ENCODE measurements at regions not wholly inside any gene's neighbourhood (a gene's known extent, or its start where the extent isn't known, plus 50 kb on each side); places are given as distances from the start of the nearest gene placed in this dataset.
A peak's percentile ranks its signal among the peaks of the same experiment; 100 is the strongest.

DNA sequence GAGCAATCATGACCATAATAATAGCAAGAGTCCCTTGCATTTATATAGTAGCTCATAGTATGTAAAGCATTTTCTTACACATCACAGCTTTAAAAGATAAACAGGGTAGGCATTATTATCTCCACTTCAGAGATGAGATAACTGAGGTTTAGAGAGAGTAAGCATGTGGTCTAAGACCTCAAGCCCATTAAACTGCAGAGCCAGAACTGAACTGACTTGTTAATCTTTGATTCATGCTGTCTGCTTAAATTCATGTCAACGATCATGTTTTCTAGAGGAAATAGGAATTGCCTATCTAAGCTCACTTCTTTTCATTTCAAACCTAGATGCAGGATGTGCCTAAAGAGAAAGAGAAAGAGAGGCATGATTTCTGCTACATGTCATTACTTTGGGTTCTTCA, 524.8 kb downstream of the PTPRC start:
- Histone ChIP-seq H4K91ac (ENCODE audit: low read depth, low read length) (no peak overlapping the region), H4K8ac (ENCODE audit: low read depth, low read length) (no peak overlapping the region), H2BK5ac (ENCODE audit: low read depth, low read length, poor library complexity) (no peak overlapping the region), H3K23ac (ENCODE audit: low read length) (no peak overlapping the region), H3K4me2 (ENCODE audit: low read length) (no peak overlapping the region), H3K79me1 (ENCODE audit: low read length) (no peaks in the 10 kb centered on the region), H2AK5ac (ENCODE audit: low read length) (no peak overlapping the region), H3K4ac (ENCODE audit: low read depth, low read length) (no peak overlapping the region), H3K27me3 (ENCODE audit: insufficient read depth, low read length) (no peaks in the 10 kb centered on the region), H3K79me2 (ENCODE audit: control insufficient read depth, insufficient read depth, low read length, poor library complexity) (no peaks in the 10 kb centered on the region), H2AFZ (ENCODE audit: insufficient read depth, low read length, poor library complexity) (no peak overlapping the region), H4K12ac (ENCODE audit: low read depth, low read length) (no peak overlapping the region), H3K27ac (ENCODE audit: low read depth, low read length) (no peak overlapping the region), H3K14ac (ENCODE audit: low read length) (no peak overlapping the region), H3K18ac (ENCODE audit: low read length) (no peak overlapping the region), H3K4me1 (ENCODE audit: control insufficient read depth in 1 of 2, insufficient read depth in 2 of 2, low read length in 2 of 2) (no peaks in the 10 kb centered on the region), H3K36me3 (ENCODE audit: control insufficient read depth in 1 of 2, insufficient read depth in 2 of 2, low read length in 2 of 2) (no peaks in the 10 kb centered on the region), H2BK12ac (ENCODE audit: low read length) (no peak overlapping the region), H2BK120ac (ENCODE audit: insufficient read depth, low read length, poor library complexity) (no peak overlapping the region), H3K9ac (ENCODE audit: low read length) (no peak overlapping the region), H3K4me3 (ENCODE audit: low read depth, low read length) (no peak overlapping the region), H3K9me3 (ENCODE audit: insufficient read depth, low read depth, low read length) (no peaks in the 10 kb centered on the region)
- no CpG with 5 or more reads among the region's 1 CpG for WGBS (ENCODE audit: extremely low coverage, insufficient coverage, insufficient read length)
- peak in 1 of 2 donors; percentile 32 for DNase-seq

DNA sequence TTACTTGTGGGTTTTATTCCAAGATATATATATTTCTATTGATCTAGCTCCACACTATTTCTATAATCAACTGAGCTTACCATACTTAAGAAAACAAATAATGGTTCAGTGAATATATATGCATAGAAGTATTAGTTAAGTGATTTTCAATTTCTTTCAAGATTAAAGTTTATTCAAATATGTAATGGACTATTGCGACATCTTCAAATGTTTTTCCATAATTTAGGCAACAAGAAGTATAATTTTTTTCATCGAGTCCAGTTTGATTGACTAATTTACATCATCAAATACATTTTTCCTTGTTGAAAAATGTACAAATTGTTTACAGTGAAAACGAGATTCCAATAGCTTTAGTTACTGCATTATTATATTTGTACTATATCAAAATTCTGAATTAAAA, 528.6 kb downstream of the PTPRC start:
- no peak overlapping the region for H4K91ac ChIP-seq (ENCODE audit: low read depth, low read length)
- WGBS (ENCODE audit: extremely low coverage, insufficient coverage, insufficient read length): no CpG with 5 or more reads among the region's 3 CpGs
- no peak overlapping the region for H4K8ac ChIP-seq (ENCODE audit: low read depth, low read length)
- no peak overlapping the region for H3K14ac ChIP-seq (ENCODE audit: low read length)
- H3K79me1 ChIP-seq (ENCODE audit: low read length): no peaks in the 10 kb centered on the region
- H2BK5ac ChIP-seq (ENCODE audit: low read depth, low read length, poor library complexity): no peak overlapping the region
- no peak overlapping the region for H4K12ac ChIP-seq (ENCODE audit: low read depth, low read length)
- H2BK12ac ChIP-seq (ENCODE audit: low read length): no peak overlapping the region
- no peaks in the 10 kb centered on the region for H3K4me1 ChIP-seq (ENCODE audit: control insufficient read depth in 1 of 2, insufficient read depth in 2 of 2, low read length in 2 of 2)
- H3K4ac ChIP-seq (ENCODE audit: low read depth, low read length): no peak overlapping the region
- H2BK120ac ChIP-seq (ENCODE audit: insufficient read depth, low read length, poor library complexity): no peak overlapping the region
- H3K27ac ChIP-seq (ENCODE audit: low read depth, low read length): no peak overlapping the region
- H2AFZ ChIP-seq (ENCODE audit: insufficient read depth, low read length, poor library complexity): no peak overlapping the region
- no peak overlapping the region for H3K18ac ChIP-seq (ENCODE audit: low read length)
- no peaks in the 10 kb centered on the region for H3K79me2 ChIP-seq (ENCODE audit: control insufficient read depth, insufficient read depth, low read length, poor library complexity)
- H3K4me2 ChIP-seq (ENCODE audit: low read length): no peak overlapping the region
- H3K9me3 ChIP-seq (ENCODE audit: insufficient read depth, low read depth, low read length): no peaks in the 10 kb centered on the region
- H2AK5ac ChIP-seq (ENCODE audit: low read length): no peak overlapping the region
- DNase-seq: no peak
- no peaks in the 10 kb centered on the region for H3K36me3 ChIP-seq (ENCODE audit: control insufficient read depth in 1 of 2, insufficient read depth in 2 of 2, low read length in 2 of 2)
- H3K27me3 ChIP-seq (ENCODE audit: insufficient read depth, low read length): no peaks in the 10 kb centered on the region
- H3K23ac ChIP-seq (ENCODE audit: low read length): no peak overlapping the region
- no peak overlapping the region for H3K4me3 ChIP-seq (ENCODE audit: low read depth, low read length)
- no peak overlapping the region for H3K9ac ChIP-seq (ENCODE audit: low read length)

DNA sequence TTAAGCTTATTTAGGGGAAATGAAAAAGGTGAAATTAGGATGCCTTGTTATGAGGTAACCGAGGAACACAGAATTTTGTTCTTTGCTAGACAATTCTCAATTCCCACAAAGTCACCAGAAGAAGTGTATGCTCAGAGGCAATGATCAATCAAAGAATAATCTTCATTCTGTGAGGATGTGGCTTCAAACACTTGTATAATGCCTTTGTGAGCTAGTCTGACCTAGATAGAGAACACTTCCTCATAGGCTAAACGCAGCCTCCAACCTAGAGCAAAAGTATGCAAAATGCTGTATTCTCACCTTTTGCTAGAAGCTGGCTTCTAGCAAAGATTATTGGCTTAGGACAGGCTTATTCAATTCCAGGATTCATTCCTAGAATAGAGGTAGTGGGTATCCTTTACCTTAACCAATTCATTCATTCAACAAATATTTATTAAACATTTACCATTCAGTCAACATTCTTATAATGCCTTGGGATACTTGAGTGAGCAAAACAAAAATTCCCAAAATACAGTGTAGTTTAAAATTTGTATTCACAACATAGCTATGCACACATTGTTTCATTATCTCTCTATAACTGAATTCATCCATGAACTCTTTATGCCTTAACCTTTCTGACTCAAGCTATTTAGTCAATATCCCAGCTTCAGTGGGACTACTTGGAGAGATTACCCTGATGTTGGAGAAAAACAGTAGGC, 530.2 kb downstream of the PTPRC start:
- no peak overlapping the region for H3K4me2 ChIP-seq (ENCODE audit: low read length)
- H4K12ac ChIP-seq (ENCODE audit: low read depth, low read length): no peak overlapping the region
- no peaks in the 10 kb centered on the region for H3K9me3 ChIP-seq (ENCODE audit: insufficient read depth, low read depth, low read length)
- H3K18ac ChIP-seq (ENCODE audit: low read length): no peak overlapping the region
- H2AK5ac ChIP-seq (ENCODE audit: low read length): no peak overlapping the region
- H3K23ac ChIP-seq (ENCODE audit: low read length): no peak overlapping the region
- H3K27me3 ChIP-seq (ENCODE audit: insufficient read depth, low read length): no peaks in the 10 kb centered on the region
- no peak overlapping the region for H2BK5ac ChIP-seq (ENCODE audit: low read depth, low read length, poor library complexity)
- no peak overlapping the region for H2BK120ac ChIP-seq (ENCODE audit: insufficient read depth, low read length, poor library complexity)
- H3K79me2 ChIP-seq (ENCODE audit: control insufficient read depth, insufficient read depth, low read length, poor library complexity): no peaks in the 10 kb centered on the region
- no peaks in the 10 kb centered on the region for H3K4me1 ChIP-seq (ENCODE audit: control insufficient read depth in 1 of 2, insufficient read depth in 2 of 2, low read length in 2 of 2)
- H4K91ac ChIP-seq (ENCODE audit: low read depth, low read length): no peak overlapping the region
- H3K36me3 ChIP-seq (ENCODE audit: control insufficient read depth in 1 of 2, insufficient read depth in 2 of 2, low read length in 2 of 2): no peaks in the 10 kb centered on the region
- no peak overlapping the region for H3K4me3 ChIP-seq (ENCODE audit: low read depth, low read length)
- no peak overlapping the region for H3K9ac ChIP-seq (ENCODE audit: low read length)
- H3K79me1 ChIP-seq (ENCODE audit: low read length): no peaks in the 10 kb centered on the region
- H3K4ac ChIP-seq (ENCODE audit: low read depth, low read length): no peak overlapping the region
- H3K14ac ChIP-seq (ENCODE audit: low read length): no peak overlapping the region
- no peak overlapping the region for H2BK12ac ChIP-seq (ENCODE audit: low read length)
- DNase-seq: peak in 1 of 2 donors; percentile 42
- H2AFZ ChIP-seq (ENCODE audit: insufficient read depth, low read length, poor library complexity): no peak overlapping the region
- H4K8ac ChIP-seq (ENCODE audit: low read depth, low read length): no peak overlapping the region
- H3K27ac ChIP-seq (ENCODE audit: low read depth, low read length): no peak overlapping the region
- WGBS (ENCODE audit: extremely low coverage, insufficient coverage, insufficient read length): no CpG with 5 or more reads among the region's 2 CpGs

DNA sequence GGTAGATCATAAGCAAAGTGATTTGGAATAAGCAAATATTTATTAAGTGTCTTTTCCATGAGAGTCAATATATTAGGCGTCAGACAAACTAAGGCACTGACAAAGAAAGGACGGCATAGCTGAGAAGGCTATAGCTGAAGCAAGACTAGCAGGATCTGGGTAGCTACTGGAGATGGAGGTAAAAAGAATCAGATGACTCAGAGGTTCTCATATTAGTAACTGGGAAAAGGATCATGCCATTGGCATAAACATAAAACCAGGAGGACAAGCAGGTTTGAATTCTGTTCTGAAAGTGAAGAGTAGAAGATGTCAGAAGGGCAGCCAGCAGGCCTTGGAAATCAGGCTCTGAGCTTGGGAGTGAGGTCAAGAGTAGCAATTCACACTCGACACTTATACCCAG, 531.9 kb downstream of the PTPRC start:
- no peak overlapping the region for H2AFZ ChIP-seq (ENCODE audit: insufficient read depth, low read length, poor library complexity)
- no peak overlapping the region for H3K9ac ChIP-seq (ENCODE audit: low read length)
- no peaks in the 10 kb centered on the region for H3K79me2 ChIP-seq (ENCODE audit: control insufficient read depth, insufficient read depth, low read length, poor library complexity)
- no peak overlapping the region for H3K14ac ChIP-seq (ENCODE audit: low read length)
- H3K4me1 ChIP-seq (ENCODE audit: control insufficient read depth in 1 of 2, insufficient read depth in 2 of 2, low read length in 2 of 2): no peaks in the 10 kb centered on the region
- no peak overlapping the region for H2BK12ac ChIP-seq (ENCODE audit: low read length)
- DNase-seq: peak; percentile 7 to 62
- no peak overlapping the region for H4K8ac ChIP-seq (ENCODE audit: low read depth, low read length)
- H3K4me3 ChIP-seq (ENCODE audit: low read depth, low read length): no peak overlapping the region
- WGBS (ENCODE audit: extremely low coverage, insufficient coverage, insufficient read length): no CpG with 5 or more reads among the region's 3 CpGs
- H3K79me1 ChIP-seq (ENCODE audit: low read length): no peaks in the 10 kb centered on the region
- no peak overlapping the region for H3K18ac ChIP-seq (ENCODE audit: low read length)
- no peak overlapping the region for H4K91ac ChIP-seq (ENCODE audit: low read depth, low read length)
- no peaks in the 10 kb centered on the region for H3K9me3 ChIP-seq (ENCODE audit: insufficient read depth, low read depth, low read length)
- no peak overlapping the region for H2AK5ac ChIP-seq (ENCODE audit: low read length)
- no peak overlapping the region for H3K23ac ChIP-seq (ENCODE audit: low read length)
- H2BK120ac ChIP-seq (ENCODE audit: insufficient read depth, low read length, poor library complexity): no peak overlapping the region
- no peak overlapping the region for H3K4ac ChIP-seq (ENCODE audit: low read depth, low read length)
- H3K27me3 ChIP-seq (ENCODE audit: insufficient read depth, low read length): no peaks in the 10 kb centered on the region
- no peak overlapping the region for H3K4me2 ChIP-seq (ENCODE audit: low read length)
- no peak overlapping the region for H2BK5ac ChIP-seq (ENCODE audit: low read depth, low read length, poor library complexity)
- no peak overlapping the region for H3K27ac ChIP-seq (ENCODE audit: low read depth, low read length)
- H4K12ac ChIP-seq (ENCODE audit: low read depth, low read length): no peak overlapping the region
- H3K36me3 ChIP-seq (ENCODE audit: control insufficient read depth in 1 of 2, insufficient read depth in 2 of 2, low read length in 2 of 2): no peaks in the 10 kb centered on the region

All from trophoblast cell (in vitro differentiated cells and primary cell).